ENCODE measurements at regions not wholly inside any gene's neighbourhood (a gene's known extent, or its start where the extent isn't known, plus 50 kb on each side); places are given as distances from the start of the nearest gene placed in this dataset.
"Not testable (repeated sequence)": the region's sequence is repeated elsewhere in the genome, so short reads cannot be mapped to it uniquely, and the experiment has no call there.

GRCh38 chr5:60535198-60535597, 164.8 kb downstream of the DEPDC1B start:
- intact Hi-C loops (cut with micrococcal nuclease) (no loop called here), dilution Hi-C loops (cut with MboI; ENCODE audit: extremely low pct_ligation_motif_present, low sequenced_read_pairs) (no loop called here)
- H3K4me3 ChIP-seq (replicated peaks in 1 of 3; ENCODE audit: insufficient read depth in 1 of 3, low read depth in 1 of 3, low read length in 3 of 3) = no peak overlapping the region
- no peaks in the 10 kb centered on the region for H4K20me1 ChIP-seq (replicated peaks; ENCODE audit: control insufficient read depth, extremely low read depth, insufficient read depth, low read length)
- POLR2A ChIA-PET = no interaction called here
- DNase-seq (ENCODE audit: low read depth, low spot score) (no peak), FAIRE-seq (no peak)
- no peak overlapping the region for H3K9ac ChIP-seq (replicated peaks; ENCODE audit: extremely low read depth, insufficient read depth, low read length)
- H3K9me1 ChIP-seq (replicated peaks; ENCODE audit: control insufficient read depth, extremely low read depth, insufficient read depth, low read length) = no peaks in the 10 kb centered on the region
- H3K4me1 ChIP-seq (ENCODE audit: control insufficient read depth, extremely low read depth, insufficient read depth, low read length) = no peaks in the 10 kb centered on the region
- no peak overlapping the region for H3K27ac ChIP-seq (ENCODE audit: insufficient read depth, low read depth, low read length)
- H2AFZ ChIP-seq (ENCODE audit: low read depth, low read length) = no peak overlapping the region
- CTCF ChIA-PET = no interaction called here
- H3K4me2 ChIP-seq (ENCODE audit: insufficient read depth, low read length) = no peak overlapping the region
- H3K79me2 ChIP-seq (ENCODE audit: control insufficient read depth, insufficient read depth, low read length) = no peaks in the 10 kb centered on the region
- H3K36me3 ChIP-seq (ENCODE audit: control insufficient read depth in 2 of 2, extremely low read depth in 1 of 2, insufficient read depth in 2 of 2, low read length in 2 of 2) = no peaks in the 10 kb centered on the region
- TF ChIP-seq GATA2 (IDR thresholded peaks at IDR 0.05; ENCODE audit: insufficient read depth, insufficient read length, low read depth, low read length) (no peak), POLR2A (IDR thresholded peaks at IDR 0.05; ENCODE audit: low read depth, low read length) (no peak), FOS (IDR thresholded peaks at IDR 0.05; ENCODE audit: borderline replicate concordance, insufficient read depth, low read length) (no peak), EZH2 (IDR thresholded peaks at IDR 0.05; ENCODE audit: borderline replicate concordance, low read depth, low read length, severe bottlenecking) (no peak)
- no peaks in the 10 kb centered on the region for H3K9me3 ChIP-seq (replicated peaks; ENCODE audit: control insufficient read depth, insufficient read depth, low read length)
- H3K27me3 ChIP-seq (ENCODE audit: control insufficient read depth in 2 of 2, insufficient read depth in 2 of 2, low read length in 2 of 2) = no peaks in the 10 kb centered on the region
- BruUV-seq (replicated peaks) = no TSS peak

DNA sequence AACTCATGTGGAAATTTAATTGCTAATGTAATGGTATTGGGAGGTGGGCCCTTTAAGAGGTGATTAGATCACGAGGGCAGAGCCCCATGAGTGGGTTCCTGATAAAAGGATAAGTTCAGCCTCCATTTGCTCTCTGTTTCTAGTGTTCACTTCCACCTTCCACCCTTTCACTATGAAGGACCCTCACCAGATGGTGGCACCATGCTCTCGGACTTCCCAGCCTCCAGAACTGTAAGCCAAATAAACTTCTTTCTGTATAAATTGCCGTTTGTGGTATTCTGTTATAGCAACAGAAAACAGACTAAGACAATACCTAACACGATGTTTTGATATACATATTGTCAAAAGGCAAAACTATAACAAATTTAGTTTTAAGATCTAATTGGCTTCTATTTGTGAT, 166.2 kb downstream of the DEPDC1B start:
- no TSS peak for BruUV-seq (replicated peaks)
- DNase-seq (ENCODE audit: low read depth, low spot score) (no peak), FAIRE-seq (no peak)
- dilution Hi-C loops (cut with MboI; ENCODE audit: extremely low pct_ligation_motif_present, low sequenced_read_pairs) (no loop called here), intact Hi-C loops (cut with micrococcal nuclease) (no loop called here)
- H3K4me2 ChIP-seq (ENCODE audit: insufficient read depth, low read length) = no peak overlapping the region
- ChIA-PET CTCF (no interaction called here), POLR2A (no interaction called here)
- no peaks in the 10 kb centered on the region for H3K27me3 ChIP-seq (ENCODE audit: control insufficient read depth in 2 of 2, insufficient read depth in 2 of 2, low read length in 2 of 2)
- H3K9me3 ChIP-seq (replicated peaks; ENCODE audit: control insufficient read depth, insufficient read depth, low read length) = no peaks in the 10 kb centered on the region
- H3K9me1 ChIP-seq (replicated peaks; ENCODE audit: control insufficient read depth, extremely low read depth, insufficient read depth, low read length) = no peaks in the 10 kb centered on the region
- no peak overlapping the region for H3K9ac ChIP-seq (replicated peaks; ENCODE audit: extremely low read depth, insufficient read depth, low read length)
- H3K36me3 ChIP-seq (ENCODE audit: control insufficient read depth in 2 of 2, extremely low read depth in 1 of 2, insufficient read depth in 2 of 2, low read length in 2 of 2) = no peaks in the 10 kb centered on the region
- no peak overlapping the region for H3K4me3 ChIP-seq (replicated peaks in 1 of 3; ENCODE audit: insufficient read depth in 1 of 3, low read depth in 1 of 3, low read length in 3 of 3)
- H3K4me1 ChIP-seq (ENCODE audit: control insufficient read depth, extremely low read depth, insufficient read depth, low read length) = no peaks in the 10 kb centered on the region
- H4K20me1 ChIP-seq (replicated peaks; ENCODE audit: control insufficient read depth, extremely low read depth, insufficient read depth, low read length) = no peaks in the 10 kb centered on the region
- no peak for TF ChIP-seq MYC (IDR thresholded peaks at IDR 0.05; ENCODE audit: low read depth, low read length)
- TF ChIP-seq, protein P1, sequence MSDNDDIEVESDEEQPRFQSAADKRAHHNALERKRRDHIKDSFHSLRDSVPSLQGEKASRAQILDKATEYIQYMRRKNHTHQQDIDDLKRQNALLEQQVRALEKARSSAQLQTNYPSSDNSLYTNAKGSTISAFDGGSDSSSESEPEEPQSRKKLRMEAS (IDR thresholded peaks at IDR 0.05; ENCODE audit: insufficient read depth, insufficient read length) = no peak
- no peak for TF ChIP-seq JUN (IDR thresholded peaks at IDR 0.05; ENCODE audit: borderline replicate concordance, insufficient read depth, insufficient read length, low read depth)
- TF ChIP-seq FOS (IDR thresholded peaks at IDR 0.05; ENCODE audit: borderline replicate concordance, insufficient read depth, low read length) = no peak
- no peak for TF ChIP-seq GATA2 (IDR thresholded peaks at IDR 0.05; ENCODE audit: insufficient read depth, insufficient read length, low read depth, low read length)
- TF ChIP-seq POLR2AphosphoS5 (IDR thresholded peaks at IDR 0.05; ENCODE audit: insufficient read depth, low read depth, low read length) = no peak
- TF ChIP-seq, protein P2, sequence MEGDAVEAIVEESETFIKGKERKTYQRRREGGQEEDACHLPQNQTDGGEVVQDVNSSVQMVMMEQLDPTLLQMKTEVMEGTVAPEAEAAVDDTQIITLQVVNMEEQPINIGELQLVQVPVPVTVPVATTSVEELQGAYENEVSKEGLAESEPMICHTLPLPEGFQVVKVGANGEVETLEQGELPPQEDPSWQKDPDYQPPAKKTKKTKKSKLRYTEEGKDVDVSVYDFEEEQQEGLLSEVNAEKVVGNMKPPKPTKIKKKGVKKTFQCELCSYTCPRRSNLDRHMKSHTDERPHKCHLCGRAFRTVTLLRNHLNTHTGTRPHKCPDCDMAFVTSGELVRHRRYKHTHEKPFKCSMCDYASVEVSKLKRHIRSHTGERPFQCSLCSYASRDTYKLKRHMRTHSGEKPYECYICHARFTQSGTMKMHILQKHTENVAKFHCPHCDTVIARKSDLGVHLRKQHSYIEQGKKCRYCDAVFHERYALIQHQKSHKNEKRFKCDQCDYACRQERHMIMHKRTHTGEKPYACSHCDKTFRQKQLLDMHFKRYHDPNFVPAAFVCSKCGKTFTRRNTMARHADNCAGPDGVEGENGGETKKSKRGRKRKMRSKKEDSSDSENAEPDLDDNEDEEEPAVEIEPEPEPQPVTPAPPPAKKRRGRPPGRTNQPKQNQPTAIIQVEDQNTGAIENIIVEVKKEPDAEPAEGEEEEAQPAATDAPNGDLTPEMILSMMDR (IDR thresholded peaks at IDR 0.05; ENCODE audit: extremely low read depth in 1 of 2, insufficient read depth in 1 of 2, low read depth in 1 of 2, low read length in 2 of 2) = no peak
- no peak for TF ChIP-seq POLR2A (IDR thresholded peaks at IDR 0.05; ENCODE audit: low read depth, low read length)
- no peak for TF ChIP-seq EZH2 (IDR thresholded peaks at IDR 0.05; ENCODE audit: borderline replicate concordance, low read depth, low read length, severe bottlenecking)
- no peak overlapping the region for H3K27ac ChIP-seq (ENCODE audit: insufficient read depth, low read depth, low read length)
- no peak overlapping the region for H2AFZ ChIP-seq (ENCODE audit: low read depth, low read length)
- H3K79me2 ChIP-seq (ENCODE audit: control insufficient read depth, insufficient read depth, low read length) = no peaks in the 10 kb centered on the region

DNA sequence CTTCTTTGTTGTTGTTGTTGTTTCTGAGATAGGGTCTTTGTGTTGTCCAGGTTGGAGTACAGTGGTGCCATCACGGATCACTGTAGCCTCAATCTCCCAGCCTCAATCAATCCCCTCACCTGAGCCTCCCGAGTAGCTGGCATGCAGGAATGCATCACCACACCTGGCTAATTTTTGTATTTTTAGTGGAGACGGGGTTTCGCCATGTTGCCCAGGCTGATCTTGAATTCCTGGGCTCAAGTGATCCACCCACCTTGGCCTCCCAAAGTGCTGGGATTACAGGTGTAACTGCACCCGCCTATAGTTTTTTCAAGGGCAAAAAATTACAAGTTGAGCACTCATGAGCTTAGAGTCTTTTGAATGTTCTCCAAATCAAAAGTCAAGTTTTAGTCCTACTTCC, 167.2 kb downstream of the DEPDC1B start:
- dilution Hi-C loops (cut with MboI; ENCODE audit: extremely low pct_ligation_motif_present, low sequenced_read_pairs); intact Hi-C loops (cut with micrococcal nuclease); BruUV-seq (replicated peaks); H3K36me3 ChIP-seq (ENCODE audit: control insufficient read depth in 2 of 2, extremely low read depth in 1 of 2, insufficient read depth in 2 of 2, low read length in 2 of 2); H3K4me1 ChIP-seq (ENCODE audit: control insufficient read depth, extremely low read depth, insufficient read depth, low read length); H3K79me2 ChIP-seq (ENCODE audit: control insufficient read depth, insufficient read depth, low read length); H3K9me1 ChIP-seq (replicated peaks; ENCODE audit: control insufficient read depth, extremely low read depth, insufficient read depth, low read length); H3K9ac ChIP-seq (replicated peaks; ENCODE audit: extremely low read depth, insufficient read depth, low read length); H3K4me2 ChIP-seq (ENCODE audit: insufficient read depth, low read length); DNase-seq (ENCODE audit: low read depth, low spot score); CTCF ChIA-PET; H4K20me1 ChIP-seq (replicated peaks; ENCODE audit: control insufficient read depth, extremely low read depth, insufficient read depth, low read length); H3K27me3 ChIP-seq (ENCODE audit: control insufficient read depth in 2 of 2, insufficient read depth in 2 of 2, low read length in 2 of 2); H3K27ac ChIP-seq (ENCODE audit: insufficient read depth, low read depth, low read length); FAIRE-seq; H2AFZ ChIP-seq (ENCODE audit: low read depth, low read length); H3K4me3 ChIP-seq (replicated peaks in 1 of 3; ENCODE audit: insufficient read depth in 1 of 3, low read depth in 1 of 3, low read length in 3 of 3); H3K9me3 ChIP-seq (replicated peaks; ENCODE audit: control insufficient read depth, insufficient read depth, low read length): not testable (repeated sequence)
- POLR2A ChIA-PET = interaction anchor here (0.6 kb wide), 1 partner anchor 313 kb away, joined by 9 read pairs; no protein-coding TSS in a partner anchor

Measured in endothelial cell of umbilical vein (primary cell).